Endothelial cell of umbilical vein (primary cell): ENCODE measurements at regions not wholly inside any gene's neighbourhood (a gene's known extent, or its start where the extent isn't known, plus 50 kb on each side); places are given as distances from the start of the nearest gene placed in this dataset.

Source experiments
- EZH2 ChIP-seq: IDR thresholded peaks from 2 replicates; pipeline ENCODE4 v1.6.1; 2012; ENCODE audit warnings: borderline replicate concordance, low read depth, mild to moderate bottlenecking, moderate library complexity, low read length, inconsistent platforms; ENCODE audit not compliant: severe bottlenecking
- MYC ChIP-seq: IDR thresholded peaks from one replicate; pipeline ENCODE4 v1.6.1; 2011; ENCODE audit warnings: mild to moderate bottlenecking, low read depth, low read length
- POLR2A ChIP-seq: IDR thresholded peaks from 2 replicates; pipeline ENCODE4 v1.6.1; 2012; ENCODE audit warnings: low read depth, mild to moderate bottlenecking, control low read depth, low read length
- POLR2AphosphoS5 ChIP-seq: IDR thresholded peaks from 2 replicates; pipeline ENCODE4 v1.6.1; 2012; ENCODE audit warnings: low read depth, mild to moderate bottlenecking, control low read depth, low read length, moderate library complexity; ENCODE audit not compliant: insufficient read depth
- TF ChIP-seq, protein P1 (sequence below), 2 donors: IDR thresholded peaks; 1 replicate in 1 of 2; 2 replicates in 1 of 2; pipeline ENCODE4 v1.5.1; 2011; ENCODE audit warnings: low read length in 2 of 2, mild to moderate bottlenecking in 2 of 2, moderate library complexity in 2 of 2, control low read depth in 1 of 2, inconsistent platforms in 1 of 2, low read depth in 1 of 2; ENCODE audit not compliant: insufficient read depth in 1 of 2; ENCODE audit errors: extremely low read depth in 1 of 2

- TF ChIP-seq, protein P1, sequence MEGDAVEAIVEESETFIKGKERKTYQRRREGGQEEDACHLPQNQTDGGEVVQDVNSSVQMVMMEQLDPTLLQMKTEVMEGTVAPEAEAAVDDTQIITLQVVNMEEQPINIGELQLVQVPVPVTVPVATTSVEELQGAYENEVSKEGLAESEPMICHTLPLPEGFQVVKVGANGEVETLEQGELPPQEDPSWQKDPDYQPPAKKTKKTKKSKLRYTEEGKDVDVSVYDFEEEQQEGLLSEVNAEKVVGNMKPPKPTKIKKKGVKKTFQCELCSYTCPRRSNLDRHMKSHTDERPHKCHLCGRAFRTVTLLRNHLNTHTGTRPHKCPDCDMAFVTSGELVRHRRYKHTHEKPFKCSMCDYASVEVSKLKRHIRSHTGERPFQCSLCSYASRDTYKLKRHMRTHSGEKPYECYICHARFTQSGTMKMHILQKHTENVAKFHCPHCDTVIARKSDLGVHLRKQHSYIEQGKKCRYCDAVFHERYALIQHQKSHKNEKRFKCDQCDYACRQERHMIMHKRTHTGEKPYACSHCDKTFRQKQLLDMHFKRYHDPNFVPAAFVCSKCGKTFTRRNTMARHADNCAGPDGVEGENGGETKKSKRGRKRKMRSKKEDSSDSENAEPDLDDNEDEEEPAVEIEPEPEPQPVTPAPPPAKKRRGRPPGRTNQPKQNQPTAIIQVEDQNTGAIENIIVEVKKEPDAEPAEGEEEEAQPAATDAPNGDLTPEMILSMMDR (IDR thresholded peaks at IDR 0.05; ENCODE audit: extremely low read depth in 1 of 2, insufficient read depth in 1 of 2, low read depth in 1 of 2, low read length in 2 of 2): no peak
- TF ChIP-seq POLR2A (no peak), EZH2 (no peak), MYC (no peak), POLR2AphosphoS5 (no peak)
These were observed 1001.7 kb upstream of the KCND2 start for GRCh38 chr7:119271147-119271779.
